Activated CD4-positive, alpha-beta T cell treated with anti-CD3 and anti-CD28 coated beads, Interleukin-2, Interleukin-6, amounts not matched to agents 100 ng/mL and 50 ng/mL, durations not matched to agents 16 hours and 8 hours (primary cell): ENCODE measurements at regions not wholly inside any gene's neighbourhood (a gene's known extent, or its start where the extent isn't known, plus 50 kb on each side); places are given as distances from the start of the nearest gene placed in this dataset.
"Not testable (repeated sequence)": the region's sequence is repeated elsewhere in the genome, so short reads cannot be mapped to it uniquely, and the experiment has no call there.

Experiments used
- DNase-seq: peaks from one replicate; pipeline ENCODE4 v3.0.0-alpha.2; 2020

DNA sequence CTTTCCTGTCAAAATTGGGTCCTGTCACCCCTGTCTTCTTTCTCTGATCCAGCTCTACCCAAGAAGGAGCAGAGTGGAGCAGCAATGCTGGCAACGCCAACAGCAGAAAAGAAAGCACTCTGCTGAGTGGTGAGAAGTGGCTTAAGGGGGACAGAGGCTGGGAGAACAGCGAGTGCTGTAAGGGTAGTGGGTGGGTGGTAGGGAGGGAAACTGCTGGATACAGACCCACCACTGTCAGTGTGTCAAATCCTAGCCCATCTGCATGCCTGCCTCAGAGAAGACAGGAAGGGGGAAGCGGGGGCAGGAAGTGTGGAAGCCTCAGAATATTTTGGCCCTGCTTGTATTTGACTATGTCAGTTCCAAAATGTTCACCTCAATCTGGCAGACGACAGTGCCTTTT lies 170.4 kb upstream of the MAST4 start:
- DNase-seq: no peak

DNA sequence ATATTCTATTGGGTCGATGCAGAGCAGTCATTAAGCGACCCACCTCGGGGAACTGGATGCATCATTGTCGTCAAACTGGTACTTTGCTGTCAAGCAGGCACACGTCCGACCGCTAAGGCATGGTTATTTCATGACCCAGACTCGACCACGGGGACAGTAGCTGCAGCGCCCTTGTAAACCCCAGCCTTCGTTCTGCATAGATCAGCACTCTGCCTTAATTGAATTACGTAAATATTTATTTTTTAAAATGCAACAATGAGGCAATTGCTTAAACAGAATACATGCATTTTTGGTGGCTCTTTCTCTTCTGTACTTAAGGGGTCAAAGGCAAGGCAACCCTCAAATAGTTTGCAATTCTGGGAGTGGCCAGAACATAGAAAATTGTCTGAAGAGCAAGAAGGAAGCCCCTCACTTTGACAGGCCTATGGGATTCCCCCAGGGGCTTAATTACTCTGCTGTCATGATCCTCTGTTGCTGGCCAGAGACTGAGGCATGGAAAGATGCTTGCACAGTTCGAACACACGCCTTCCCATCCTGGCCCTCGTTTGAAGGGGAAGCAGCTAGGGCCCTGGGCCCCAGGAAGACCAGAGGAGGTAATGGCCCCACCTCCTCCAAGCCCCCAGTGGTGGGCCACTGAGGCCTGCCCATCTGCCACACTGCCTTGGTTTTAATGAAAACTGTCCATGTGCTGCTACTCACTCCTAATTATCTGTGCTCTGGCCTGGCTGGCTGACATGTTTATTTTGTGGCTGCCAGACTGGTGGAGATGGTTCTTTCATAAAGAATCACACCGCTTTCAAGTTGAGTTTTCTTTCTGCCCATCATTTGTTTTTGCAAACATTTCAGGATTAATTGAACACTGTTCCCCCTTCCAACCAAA lies 169.7 kb upstream of the MAST4 start:
- DNase-seq: no peak

DNA sequence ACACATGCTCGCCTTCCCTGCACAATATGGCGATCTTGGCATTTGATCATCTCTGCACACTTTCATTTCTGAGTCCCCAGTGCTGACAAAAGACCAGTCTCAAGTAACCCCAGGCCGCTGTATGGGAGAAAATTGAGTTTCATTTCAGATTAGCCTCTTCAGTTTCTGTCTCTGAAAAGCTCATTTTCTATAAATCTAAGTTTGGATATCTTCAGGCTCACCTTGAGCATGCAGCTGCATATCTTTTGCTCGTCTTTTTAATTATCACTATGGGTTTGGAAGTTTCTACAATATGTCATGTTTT lies 169.1 kb upstream of the MAST4 start:
- DNase-seq: no peak

DNA sequence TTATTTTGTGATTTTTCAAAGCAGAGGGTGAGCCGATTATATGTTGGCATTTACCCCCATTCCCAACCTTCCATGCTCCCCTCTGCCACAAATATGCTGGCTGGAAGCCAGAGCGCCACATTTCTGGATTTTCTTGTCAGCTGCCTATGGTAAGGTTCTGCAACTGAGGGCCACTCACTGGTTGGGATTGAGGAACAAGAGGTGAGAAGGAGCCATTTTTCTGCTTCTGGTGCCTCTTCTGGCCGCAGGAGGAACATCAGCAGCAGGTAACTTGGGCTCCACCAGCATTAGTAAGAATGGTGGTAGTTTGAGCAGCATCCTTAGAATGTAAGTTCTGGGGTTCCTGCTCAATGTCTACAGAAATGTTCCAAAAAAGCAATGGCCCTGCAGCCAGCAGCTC lies 159.5 kb upstream of the MAST4 start:
- DNase-seq: peak; percentile 6

DNA sequence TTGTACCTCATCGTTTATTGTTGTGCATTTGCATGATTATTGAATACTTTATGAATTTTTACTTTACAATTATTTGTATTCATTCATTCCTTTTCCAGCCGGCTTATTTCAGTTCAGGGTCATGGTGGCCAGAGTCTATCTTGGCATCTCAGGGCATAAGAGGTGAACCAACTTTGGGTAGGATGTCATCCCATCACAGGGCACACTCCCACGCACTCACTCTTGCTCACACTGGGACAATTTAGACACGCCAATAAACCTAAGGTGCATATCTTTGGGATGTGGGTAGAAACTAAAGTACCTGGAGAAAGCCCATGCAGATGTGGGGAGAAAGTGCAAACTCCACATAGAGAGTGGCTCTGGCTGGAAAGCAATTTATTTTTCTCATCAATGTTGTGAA lies 158.1 kb upstream of the MAST4 start:
- DNase-seq: no peak

DNA sequence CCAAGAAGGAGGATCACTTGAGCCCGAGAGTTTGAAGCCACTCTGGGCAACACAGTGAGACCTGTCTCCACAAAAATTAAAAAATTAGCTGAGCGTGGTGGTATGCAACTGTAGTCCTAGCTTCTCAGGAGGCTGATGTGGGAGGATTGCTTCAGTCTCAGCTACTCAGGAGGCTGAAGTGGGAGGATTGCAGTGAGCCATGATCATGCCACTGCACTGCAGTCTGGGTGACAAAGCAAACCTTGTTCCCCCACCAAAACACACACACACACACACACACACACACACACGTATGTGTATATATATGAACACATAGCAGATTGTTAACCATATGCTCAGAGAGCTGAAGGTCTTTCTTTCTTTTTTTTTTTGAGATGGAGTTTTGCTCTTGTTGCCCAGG lies 157.5 kb upstream of the MAST4 start:
- no peak for DNase-seq

DNA sequence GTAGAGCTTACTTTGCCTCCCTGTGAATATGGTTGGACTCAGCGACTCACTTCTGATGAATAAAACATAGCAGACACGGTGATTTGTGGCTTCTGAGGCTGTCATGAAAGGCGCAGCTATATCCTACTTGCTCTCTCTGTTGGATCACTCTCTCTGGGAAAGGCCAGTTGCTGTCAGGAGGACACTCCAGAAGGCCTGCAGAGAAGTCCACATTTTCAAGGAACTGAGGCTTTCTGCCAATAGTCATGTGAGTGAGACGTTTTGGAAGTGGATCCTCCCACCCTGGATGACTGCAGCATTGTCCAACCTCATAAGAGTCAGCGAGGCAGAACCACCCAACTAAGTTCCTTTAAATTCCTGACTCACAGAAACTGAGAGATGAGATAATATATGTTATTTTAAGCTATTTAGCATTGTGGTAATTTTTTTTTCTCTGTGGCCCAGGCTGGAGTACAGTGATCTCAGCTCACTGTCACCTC lies 156.0 kb upstream of the MAST4 start:
- peak; percentile 11 for DNase-seq

DNA sequence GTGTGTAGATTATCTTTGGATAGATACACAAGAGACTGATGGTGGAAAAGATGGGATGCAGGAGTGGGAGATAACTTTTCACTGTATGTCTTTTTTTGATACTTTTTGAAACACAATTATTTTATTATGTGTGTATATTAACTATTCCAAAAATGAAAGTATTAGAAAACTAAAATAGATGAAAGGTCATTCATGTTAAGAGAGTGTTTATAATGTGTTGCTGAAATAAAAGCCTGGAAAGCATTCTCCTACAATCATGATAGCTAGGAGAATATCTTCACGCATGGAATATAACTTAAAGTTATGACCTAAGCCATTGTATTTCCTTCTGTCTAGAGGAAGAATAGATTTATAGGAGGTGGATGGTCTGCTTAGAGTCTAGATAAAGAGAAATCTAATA lies 154.8 kb upstream of the MAST4 start:
- DNase-seq: no peak

DNA sequence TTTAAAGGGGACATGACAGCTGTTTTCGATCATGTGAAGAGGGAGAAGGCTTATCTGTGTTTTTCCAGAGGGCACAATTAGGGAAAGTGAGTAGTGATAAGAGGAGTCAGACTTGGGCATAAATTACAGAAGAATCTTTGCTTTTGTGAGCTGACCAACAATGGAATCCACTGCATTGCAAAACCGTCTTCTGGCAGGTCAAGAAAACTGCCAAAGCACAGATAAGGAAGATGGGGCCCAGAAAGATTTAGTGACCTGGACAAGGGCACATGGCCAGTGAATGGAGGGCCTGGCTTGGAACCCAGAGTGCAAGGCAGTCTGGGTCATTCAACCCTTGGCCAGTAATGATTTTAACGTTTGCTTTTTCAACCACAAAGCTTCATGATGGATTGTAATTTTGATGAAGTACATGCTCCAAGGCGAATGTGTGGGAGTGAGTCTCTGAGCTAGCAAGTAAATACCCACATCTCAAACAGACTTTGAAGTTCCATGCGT lies 153.2 kb upstream of the MAST4 start:
- DNase-seq: no peak

DNA sequence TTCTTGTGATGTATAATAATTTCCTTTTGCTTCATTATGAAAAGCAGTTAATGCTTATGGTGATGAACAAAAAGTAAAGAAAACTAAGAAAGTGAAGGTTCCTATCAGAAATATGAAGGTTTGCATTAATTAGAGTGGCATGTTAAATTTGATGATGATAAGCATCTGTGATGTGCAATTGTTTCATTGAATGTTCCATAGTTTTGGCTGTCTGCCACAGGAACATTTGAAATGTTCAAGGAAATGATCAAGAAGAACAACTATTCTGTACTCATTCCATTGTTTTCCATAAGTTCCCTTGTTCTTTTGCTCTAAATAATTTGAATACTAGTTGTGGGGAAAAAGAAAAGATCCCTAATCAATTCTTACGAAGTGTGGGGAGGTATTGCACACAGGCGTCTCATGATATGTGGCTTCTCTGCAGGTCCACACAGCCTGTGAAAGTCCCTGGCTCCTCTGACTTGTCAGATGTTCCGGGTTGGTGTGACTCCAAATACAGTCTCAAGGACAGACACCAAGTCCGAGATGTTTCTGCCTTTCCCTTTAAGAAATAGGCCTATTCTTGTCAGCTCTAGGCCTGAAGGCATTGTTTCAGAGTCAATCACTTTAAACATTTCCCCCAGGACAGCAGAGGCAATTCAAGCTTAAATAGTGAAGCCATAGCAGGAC lies 152.6 kb upstream of the MAST4 start:
- no peak for DNase-seq

DNA sequence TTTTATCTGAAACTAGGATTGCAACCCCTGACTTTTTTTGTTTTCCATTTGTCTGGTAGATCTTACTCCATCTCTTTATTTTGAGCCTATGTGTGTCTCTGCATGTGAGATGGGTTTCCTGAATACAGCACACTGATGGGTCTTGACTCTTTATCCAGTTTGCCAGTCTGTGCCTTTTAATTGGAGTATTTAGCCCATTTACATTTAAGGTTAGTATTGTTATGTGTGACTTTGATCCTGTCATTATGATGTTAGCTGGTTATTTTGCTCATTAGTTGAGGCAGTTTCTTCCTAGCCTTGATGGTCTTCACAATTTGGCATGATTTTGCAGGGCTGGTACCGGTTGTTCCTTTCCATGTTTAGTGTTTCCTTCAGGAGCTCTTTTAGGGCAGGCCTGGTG lies 148.1 kb upstream of the MAST4 start:
- not testable (repeated sequence) for DNase-seq

DNA sequence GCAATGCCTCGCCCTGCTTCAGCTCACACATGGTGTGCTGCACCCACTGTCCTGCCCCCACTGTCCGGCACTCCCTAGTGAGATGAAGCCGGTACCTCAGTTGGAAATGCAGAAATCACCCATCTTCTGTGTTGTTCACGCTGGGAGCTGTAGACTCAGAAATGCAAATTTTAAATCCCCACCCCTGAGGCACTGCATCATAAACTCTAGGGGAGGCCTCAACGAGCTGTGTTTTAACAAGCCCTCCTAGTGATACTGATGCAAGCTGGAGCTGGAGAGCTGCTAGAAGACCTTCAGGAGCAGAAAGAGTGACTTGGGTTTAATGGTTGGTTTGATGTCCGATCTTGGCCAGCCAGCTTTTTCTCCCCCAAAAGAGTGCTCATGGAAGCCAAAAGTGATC lies 146.0 kb upstream of the MAST4 start:
- no peak for DNase-seq

DNA sequence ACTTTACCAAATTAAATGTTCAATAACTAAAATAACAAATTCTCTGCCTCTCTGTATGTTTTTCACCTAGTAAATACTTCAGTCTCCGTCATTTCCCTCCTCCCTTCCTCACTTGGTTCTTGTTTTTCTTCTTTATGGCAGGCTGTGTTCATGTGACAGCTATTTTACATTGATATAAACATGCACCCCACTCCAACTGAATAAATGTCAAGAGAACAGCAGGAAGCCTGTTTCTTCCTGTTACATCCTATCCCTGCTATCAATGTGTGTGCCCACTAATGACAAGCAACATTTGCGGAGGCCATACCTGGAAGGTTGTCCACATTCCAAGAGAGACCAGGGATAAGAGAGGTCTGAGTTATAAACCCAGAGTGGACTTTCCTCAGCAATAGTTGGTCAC lies 145.2 kb upstream of the MAST4 start:
- no peak for DNase-seq

DNA sequence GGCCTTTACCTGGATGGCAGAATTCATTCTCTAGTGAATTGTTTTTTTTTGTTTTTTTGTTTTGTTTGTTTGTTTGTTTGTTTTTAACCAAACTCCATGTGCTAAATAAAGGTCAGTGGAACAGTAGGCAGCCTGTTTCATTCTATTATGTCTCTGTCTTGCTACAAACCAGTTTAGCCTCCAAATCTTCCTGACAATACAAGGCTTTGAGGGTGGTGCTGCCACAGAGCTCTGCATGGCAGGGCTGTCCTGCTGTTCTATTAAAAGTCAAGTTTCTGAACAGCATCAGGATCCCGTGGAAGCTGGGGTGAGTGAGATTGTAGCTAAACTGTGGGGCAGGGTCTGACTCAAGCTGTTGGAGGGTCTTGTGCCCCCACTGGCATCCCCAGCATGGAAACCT lies 144.1 kb upstream of the MAST4 start:
- DNase-seq: no peak

DNA sequence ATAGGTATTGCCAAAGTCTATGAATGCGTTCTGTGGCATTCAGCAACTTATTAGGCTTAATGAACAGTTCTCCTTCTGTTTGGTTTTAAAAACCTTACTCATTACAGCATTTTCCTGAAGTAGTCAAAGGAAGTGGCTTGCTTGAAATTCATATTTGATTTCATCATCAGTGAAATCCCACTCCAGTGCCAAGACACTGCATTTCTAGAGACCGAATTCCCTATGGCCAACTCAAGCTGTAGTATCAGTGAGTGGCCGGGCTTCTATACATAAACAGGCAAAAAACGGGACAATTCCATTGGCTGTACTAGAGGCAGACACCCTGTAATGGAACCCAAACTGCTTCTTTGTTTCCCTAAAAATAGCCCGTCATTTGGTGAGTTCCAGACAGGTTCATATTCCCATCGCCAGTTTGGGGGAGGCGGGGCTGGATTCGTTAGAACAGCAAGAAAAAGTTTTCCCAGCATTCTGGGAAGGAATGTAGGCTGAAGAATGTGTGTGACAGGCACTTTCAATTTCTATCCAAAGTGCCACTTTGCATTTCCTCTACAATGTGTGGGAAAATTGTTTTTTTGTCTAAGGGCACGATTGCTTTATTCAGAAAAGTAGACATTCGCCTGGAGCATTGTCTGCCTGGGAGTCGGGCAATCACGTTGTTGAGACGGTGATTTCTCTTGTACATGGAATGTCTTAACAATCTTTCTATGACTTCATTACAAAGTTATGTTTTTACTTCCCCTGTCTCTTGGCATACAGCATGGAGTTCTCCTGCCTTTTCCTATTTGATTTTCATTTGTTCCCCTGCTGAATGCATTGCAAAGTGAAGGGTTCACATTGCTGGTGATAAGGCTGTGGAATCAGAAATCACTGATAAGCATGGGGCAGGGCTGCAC lies 141.8 kb upstream of the MAST4 start:
- DNase-seq: no peak

DNA sequence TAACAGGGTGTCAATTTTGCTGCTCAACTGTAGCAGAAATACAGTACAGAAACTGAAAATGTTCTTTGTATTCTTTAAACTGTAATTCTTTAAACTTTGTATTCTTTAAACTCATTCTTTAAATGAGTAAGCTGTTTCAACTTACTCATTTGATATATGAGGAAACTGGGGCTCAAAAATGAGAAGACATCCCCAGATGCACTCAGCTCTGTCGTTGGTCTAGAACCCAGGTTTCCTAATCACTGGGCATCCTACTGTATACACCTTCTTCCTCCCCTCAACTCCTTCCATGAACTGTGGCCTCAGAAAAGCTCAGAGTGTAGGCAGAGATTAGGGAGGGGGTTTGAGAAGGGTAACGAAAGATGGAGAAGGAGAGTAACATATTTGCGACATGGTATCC lies 136.5 kb upstream of the MAST4 start:
- DNase-seq: no peak

DNA sequence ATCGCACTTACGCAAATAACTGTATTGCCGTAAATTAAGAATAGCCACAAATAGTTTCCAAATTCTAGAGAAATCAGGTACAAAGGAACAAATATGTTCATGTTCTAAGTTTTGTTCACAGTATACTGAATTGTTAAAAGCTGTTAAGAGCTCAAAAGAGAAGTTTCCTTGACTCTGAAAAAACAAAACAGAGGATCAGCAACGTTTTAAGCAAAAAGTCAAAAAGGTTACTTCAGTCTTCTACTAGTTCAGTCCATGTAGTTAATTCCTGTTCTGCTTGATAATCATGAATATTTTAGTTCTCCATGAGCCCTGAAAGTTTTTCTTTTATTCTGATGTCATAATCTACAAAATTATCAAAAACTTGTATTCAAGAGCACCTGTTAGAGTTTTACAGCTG lies 128.6 kb upstream of the MAST4 start:
- DNase-seq: no peak

DNA sequence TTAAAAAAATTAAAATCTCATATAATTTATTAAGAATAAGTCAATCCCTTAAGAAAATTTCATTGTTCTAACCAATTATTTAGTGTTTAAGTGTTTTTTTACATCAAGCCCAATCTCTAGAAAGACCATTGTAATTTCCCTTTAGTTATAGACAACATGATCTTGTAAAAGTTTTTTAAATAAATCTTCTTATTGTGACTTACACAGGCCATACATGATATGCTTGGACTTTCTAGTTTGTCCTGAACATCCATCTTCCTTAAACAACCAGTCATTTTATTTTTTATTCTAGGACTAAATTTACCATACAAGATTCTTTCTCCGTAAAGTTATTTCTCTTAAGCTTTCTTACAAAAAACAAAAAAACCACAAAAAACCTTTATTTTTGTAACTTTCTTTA lies 126.5 kb upstream of the MAST4 start:
- no peak for DNase-seq

DNA sequence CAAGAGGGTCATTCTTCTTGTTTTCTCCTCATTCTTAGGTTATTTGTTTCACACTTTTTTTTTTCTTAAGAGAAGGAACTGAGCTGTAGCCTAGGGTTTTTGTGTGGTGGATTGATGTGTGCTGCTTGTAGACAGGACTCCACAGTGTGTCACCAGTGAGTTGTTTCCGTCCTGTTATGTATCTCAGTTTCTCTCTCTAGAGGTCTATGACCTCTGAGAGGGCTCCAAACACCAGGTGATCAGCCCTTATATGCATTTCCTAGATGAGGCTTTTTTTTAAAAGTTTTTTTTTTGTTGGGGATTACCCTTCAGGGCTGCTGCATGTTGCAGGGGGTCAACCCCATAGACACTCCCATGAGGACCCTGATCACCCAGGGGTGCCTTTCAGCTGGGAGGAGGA lies 124.2 kb upstream of the MAST4 start:
- DNase-seq: no peak

DNA sequence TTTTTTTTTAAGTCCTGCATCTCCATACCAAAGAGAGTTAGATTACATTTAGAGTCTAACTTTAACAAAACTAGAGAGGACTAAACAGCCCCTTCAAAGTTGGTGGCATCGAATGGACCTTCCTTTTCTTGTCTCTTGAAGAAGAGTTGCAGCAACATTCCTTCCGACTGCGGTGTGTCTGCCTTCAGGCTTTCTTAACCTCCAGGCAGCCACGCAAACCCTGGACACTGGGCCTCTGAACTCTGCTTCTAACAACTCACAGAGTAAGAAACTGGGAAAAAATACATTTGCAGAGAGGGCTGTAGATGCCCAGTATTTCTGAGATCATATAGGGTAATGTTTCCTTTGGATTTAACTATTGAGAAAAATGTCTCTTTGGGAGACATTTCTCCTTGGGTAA lies 120.5 kb upstream of the MAST4 start:
- no peak for DNase-seq

DNA sequence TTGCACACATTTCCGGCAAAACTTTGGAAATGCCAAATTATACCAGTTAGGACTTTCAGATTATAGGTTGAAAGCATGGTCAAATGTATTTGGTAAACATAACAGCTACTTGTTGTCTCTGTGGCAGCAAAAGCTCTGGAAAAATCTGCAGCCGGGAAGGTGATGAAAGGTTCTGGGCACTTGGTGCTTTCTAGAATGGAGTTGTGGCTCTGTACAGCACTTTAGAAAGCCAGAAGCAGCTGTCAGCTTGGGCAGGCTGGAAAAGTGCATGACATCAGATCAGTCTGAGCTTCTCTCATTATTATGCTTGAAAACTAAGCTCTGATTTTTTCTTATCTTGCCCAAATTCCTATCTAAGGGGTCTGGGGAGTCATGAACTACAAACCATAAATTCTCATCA lies 118.6 kb upstream of the MAST4 start:
- DNase-seq: no peak

DNA sequence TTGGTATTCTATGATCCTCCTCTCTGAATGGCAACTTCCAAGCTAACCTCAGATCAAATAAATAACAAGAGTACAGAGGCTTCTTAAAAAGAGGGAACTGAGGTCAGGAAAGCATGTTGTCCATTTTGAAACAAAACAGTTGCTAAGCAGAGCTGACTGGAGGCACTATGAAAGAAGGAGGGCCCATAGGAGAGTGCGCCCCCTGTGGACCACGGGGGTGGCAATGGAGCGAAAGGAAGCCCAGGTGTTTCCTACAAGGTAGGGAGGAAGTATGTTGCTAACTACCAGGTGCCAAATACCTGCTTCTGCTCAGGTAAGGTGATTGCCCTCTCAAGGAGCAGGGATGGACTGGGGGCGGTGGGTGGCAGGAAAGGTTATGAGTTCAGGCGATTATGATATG lies 101.8 kb upstream of the MAST4 start:
- no peak for DNase-seq

DNA sequence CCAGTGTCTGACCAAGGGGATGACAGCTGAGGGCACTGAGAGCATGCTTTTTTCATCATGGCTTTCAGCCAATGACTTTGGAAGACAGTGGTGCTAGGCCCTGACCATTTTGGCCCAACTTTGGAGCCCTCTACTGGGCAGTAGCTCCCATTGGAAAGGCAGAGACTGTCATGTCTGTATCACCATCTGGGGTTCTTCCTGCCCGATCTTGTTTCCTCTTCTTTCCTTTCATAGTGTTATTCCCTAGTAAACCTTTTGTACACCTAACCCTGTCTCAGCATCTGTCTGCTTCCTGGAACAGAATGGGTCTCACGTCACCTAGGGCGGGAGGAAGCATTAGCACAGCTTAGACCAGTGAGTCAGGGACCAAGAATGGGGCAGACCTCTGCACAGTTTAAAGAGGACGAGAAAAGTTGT lies 97.4 kb upstream of the MAST4 start:
- no peak for DNase-seq
